ENCODE measurements at regions not wholly inside any gene's neighbourhood (a gene's known extent, or its start where the extent isn't known, plus 50 kb on each side); places are given as distances from the start of the nearest gene placed in this dataset.

DNA sequence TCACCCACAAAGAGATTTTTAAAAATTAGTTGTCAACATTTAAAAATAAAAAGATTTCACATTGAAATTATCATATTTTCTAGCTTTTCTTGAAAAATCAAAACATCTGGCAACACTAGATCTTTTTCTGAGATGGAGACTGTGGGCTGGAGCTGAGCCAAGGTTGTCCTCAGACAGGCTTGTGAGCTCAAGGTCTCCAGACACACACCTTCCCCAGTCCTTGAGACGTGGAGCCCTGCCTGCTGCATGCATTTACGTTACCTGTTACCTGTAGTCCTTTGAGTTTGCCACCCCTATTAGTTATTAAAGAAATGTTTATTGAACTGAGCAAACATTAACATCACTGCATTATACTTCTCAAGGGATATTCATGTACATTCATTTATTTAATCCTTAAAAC is 87.5 kb upstream of the TLE1 start:
- H4K20me1 ChIP-seq (ENCODE audit: insufficient read depth, low read length), result no peaks in the 10 kb centered on the region
- H3K79me2 ChIP-seq (ENCODE audit: insufficient read depth, low read length), result no peaks in the 10 kb centered on the region
- no peak overlapping the region for H3K4me2 ChIP-seq (ENCODE audit: insufficient read depth, low read length)
- no peak overlapping the region for H2AFZ ChIP-seq (ENCODE audit: low read length)
- no peaks in the 10 kb centered on the region for H3K36me3 ChIP-seq (ENCODE audit: insufficient read depth, low read length)
- H3K27me3 ChIP-seq (ENCODE audit: insufficient read depth, low read length), result no peaks in the 10 kb centered on the region
- DNase-seq (ENCODE audit: insufficient read length, low spot score, missing footprints), result no peak
- H3K4me1 ChIP-seq (ENCODE audit: insufficient read depth, low read length), result peaks cover 5% of the 10 kb centered on the region
- no peaks in the 10 kb centered on the region for H3K9me3 ChIP-seq (ENCODE audit: low read depth, low read length)
- no peak overlapping the region for H3K4me3 ChIP-seq (ENCODE audit: insufficient read depth, low read length)
- TF ChIP-seq, protein P1, sequence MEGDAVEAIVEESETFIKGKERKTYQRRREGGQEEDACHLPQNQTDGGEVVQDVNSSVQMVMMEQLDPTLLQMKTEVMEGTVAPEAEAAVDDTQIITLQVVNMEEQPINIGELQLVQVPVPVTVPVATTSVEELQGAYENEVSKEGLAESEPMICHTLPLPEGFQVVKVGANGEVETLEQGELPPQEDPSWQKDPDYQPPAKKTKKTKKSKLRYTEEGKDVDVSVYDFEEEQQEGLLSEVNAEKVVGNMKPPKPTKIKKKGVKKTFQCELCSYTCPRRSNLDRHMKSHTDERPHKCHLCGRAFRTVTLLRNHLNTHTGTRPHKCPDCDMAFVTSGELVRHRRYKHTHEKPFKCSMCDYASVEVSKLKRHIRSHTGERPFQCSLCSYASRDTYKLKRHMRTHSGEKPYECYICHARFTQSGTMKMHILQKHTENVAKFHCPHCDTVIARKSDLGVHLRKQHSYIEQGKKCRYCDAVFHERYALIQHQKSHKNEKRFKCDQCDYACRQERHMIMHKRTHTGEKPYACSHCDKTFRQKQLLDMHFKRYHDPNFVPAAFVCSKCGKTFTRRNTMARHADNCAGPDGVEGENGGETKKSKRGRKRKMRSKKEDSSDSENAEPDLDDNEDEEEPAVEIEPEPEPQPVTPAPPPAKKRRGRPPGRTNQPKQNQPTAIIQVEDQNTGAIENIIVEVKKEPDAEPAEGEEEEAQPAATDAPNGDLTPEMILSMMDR (IDR thresholded peaks at IDR 0.05; ENCODE audit: extremely low read depth, low read depth, low read length), result no peak
- H3K27ac ChIP-seq (ENCODE audit: low read depth, low read length), result no peak overlapping the region

DNA sequence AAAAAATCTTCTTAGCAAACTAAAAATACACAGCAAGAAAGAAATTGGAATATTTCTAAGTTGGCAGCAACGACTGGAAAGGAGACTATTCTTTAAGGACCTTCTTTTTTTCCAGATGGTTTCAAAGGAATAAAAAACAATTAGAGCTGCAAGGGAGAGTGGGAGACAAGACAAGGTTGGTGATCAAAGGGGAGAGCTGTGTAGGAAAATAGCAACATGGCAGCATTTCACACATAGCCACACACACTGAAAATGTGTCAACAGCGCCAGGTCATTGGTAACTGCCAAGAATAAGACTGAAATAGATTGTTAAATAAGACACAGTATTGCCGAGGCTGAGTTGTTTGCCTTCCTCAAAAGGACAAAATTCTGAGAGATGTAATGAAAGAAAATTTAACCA is 88.1 kb upstream of the TLE1 start:
- no peaks in the 10 kb centered on the region for H4K20me1 ChIP-seq (ENCODE audit: insufficient read depth, low read length)
- DNase-seq (ENCODE audit: insufficient read length, low spot score, missing footprints), result no peak
- TF ChIP-seq, protein P1 (IDR thresholded peaks at IDR 0.05; ENCODE audit: extremely low read depth, low read depth, low read length), result no peak
- no peak overlapping the region for H3K4me3 ChIP-seq (ENCODE audit: insufficient read depth, low read length)
- no peak overlapping the region for H3K27ac ChIP-seq (ENCODE audit: low read depth, low read length)
- H3K9me3 ChIP-seq (ENCODE audit: low read depth, low read length), result no peaks in the 10 kb centered on the region
- no peaks in the 10 kb centered on the region for H3K36me3 ChIP-seq (ENCODE audit: insufficient read depth, low read length)
- H3K4me1 ChIP-seq (ENCODE audit: insufficient read depth, low read length), result no peaks in the 10 kb centered on the region
- no peaks in the 10 kb centered on the region for H3K79me2 ChIP-seq (ENCODE audit: insufficient read depth, low read length)
- H3K4me2 ChIP-seq (ENCODE audit: insufficient read depth, low read length), result no peak overlapping the region
- no peaks in the 10 kb centered on the region for H3K27me3 ChIP-seq (ENCODE audit: insufficient read depth, low read length)
- H2AFZ ChIP-seq (ENCODE audit: low read length), result no peak overlapping the region

DNA sequence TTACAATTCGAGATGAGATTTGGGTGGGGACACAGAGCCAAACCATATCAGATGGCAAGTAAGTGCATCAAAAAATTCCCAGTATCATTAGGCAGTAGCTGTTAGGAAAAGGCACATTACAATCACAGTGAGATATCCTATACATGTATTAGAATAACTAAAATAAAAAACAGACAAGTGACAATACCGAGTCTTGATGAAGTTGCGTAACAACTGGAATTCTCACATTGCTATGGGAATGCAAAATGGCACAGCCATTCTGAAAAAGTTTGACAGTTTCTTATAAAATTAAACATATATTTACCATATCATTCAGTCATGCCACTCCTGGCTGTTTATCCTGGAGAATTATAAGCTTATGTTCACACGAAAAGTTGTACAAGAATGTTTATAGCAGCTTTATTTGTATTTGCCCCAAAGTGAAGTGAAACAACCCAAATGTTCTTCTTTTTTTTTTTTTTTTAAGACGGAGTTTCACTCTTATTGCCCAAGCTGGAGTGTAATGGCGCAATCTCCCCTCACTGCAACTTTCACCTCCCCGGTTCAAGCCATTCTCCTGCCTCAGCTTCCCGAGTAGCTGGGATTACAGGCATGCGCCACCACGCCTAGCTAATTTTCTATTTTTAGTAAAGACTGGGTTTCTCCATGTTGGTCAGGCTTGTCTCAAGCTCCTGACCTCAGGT is 93.1 kb upstream of the TLE1 start:
- no peak overlapping the region for H2AFZ ChIP-seq (ENCODE audit: low read length)
- H3K4me3 ChIP-seq (ENCODE audit: insufficient read depth, low read length), result no peak overlapping the region
- H3K9me3 ChIP-seq (ENCODE audit: low read depth, low read length), result no peaks in the 10 kb centered on the region
- no peak overlapping the region for H3K27ac ChIP-seq (ENCODE audit: low read depth, low read length)
- H3K36me3 ChIP-seq (ENCODE audit: insufficient read depth, low read length), result no peaks in the 10 kb centered on the region
- peaks cover 5% of the 10 kb centered on the region for H3K4me1 ChIP-seq (ENCODE audit: insufficient read depth, low read length)
- H4K20me1 ChIP-seq (ENCODE audit: insufficient read depth, low read length), result no peaks in the 10 kb centered on the region
- TF ChIP-seq, protein P1 (IDR thresholded peaks at IDR 0.05; ENCODE audit: extremely low read depth, low read depth, low read length), result no peak
- H3K27me3 ChIP-seq (ENCODE audit: insufficient read depth, low read length), result no peaks in the 10 kb centered on the region
- no peak overlapping the region for H3K4me2 ChIP-seq (ENCODE audit: insufficient read depth, low read length)
- no peaks in the 10 kb centered on the region for H3K79me2 ChIP-seq (ENCODE audit: insufficient read depth, low read length)
- no peak for DNase-seq (ENCODE audit: insufficient read length, low spot score, missing footprints)

DNA sequence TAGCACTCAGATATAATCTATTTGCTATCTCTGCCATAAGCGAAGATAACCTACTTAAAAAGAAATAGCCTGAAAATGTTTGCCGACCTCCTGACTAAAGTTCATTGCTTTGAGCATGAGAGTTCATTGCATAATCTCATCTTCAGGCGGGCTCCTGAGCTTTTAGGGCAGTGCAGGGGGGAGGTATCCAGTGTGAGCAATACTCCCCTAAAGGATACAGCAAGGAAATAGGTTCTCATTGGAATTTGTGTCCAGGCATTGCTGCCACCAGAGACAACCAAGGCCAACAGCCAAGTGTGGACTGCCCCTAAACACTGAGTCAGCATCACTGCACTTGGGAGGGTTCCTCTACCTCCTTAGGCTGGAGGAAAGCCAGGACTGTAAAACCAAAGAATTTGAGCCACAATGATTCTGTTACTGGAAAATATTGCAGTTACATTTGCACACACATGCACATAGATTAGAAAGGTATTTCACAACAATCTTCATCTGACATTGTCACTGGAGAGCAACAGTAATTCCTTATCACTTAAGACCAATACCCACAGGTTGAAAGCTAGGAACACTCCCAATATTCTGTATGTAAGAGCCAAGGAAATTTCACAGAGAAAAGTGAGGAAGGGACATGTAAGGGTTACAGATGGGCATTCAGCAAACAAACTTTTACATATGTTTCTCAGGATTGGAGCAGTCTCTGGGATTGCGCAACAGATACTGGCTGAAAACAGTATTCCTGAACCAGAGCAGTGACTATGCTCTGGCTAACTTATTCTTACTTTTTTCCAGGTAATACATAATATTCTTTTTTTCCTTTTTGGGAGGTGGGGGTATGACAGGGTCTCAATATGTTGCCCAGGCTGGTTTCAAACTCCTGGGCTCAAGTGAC is 98.6 kb upstream of the TLE1 start:
- Histone ChIP-seq H3K27me3 (ENCODE audit: insufficient read depth, low read length) (no peaks in the 10 kb centered on the region), H2AFZ (ENCODE audit: low read length) (no peak overlapping the region), H3K79me2 (ENCODE audit: insufficient read depth, low read length) (no peaks in the 10 kb centered on the region), H3K4me2 (ENCODE audit: insufficient read depth, low read length) (peak overlapping the region; percentile 43), H3K9me3 (ENCODE audit: low read depth, low read length) (no peaks in the 10 kb centered on the region), H3K27ac (ENCODE audit: low read depth, low read length) (peak overlapping the region; percentile 21), H3K36me3 (ENCODE audit: insufficient read depth, low read length) (no peaks in the 10 kb centered on the region), H3K4me1 (ENCODE audit: insufficient read depth, low read length) (peaks cover 28% of the 10 kb centered on the region), H4K20me1 (ENCODE audit: insufficient read depth, low read length) (no peaks in the 10 kb centered on the region), H3K4me3 (ENCODE audit: insufficient read depth, low read length) (no peak overlapping the region)
- peak; percentile 71 for DNase-seq (ENCODE audit: insufficient read length, low spot score, missing footprints)
- TF ChIP-seq, protein P1 (IDR thresholded peaks at IDR 0.05; ENCODE audit: extremely low read depth, low read depth, low read length), result peak; percentile 10
